ENCODE measurements at regions not wholly inside any gene's neighbourhood (a gene's known extent, or its start where the extent isn't known, plus 50 kb on each side); places are given as distances from the start of the nearest gene placed in this dataset.

DNA sequence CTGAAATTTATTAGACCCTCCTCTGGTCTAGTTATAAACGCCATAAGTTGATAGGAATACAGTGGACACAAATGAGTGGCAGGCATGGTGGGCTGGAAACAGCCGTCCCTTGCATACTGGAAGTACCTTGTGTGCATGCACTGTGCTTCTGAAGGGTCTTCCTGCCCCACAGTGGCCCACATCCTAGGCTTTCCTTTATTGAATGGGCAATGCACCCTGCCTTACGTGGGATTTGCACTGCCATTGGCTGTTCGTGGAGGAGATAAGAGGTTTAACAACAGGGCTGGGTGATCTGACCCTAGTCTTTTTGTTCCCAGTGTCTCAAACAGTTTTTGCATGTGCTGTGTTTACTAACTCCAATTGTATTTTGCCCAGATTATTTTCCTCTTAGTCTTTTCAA is 480.8 kb downstream of the GADD45G start:
- H3K27ac Mint-ChIP-seq (ENCODE audit: unreplicated experiment), result peak overlapping the region; percentile 28
- H3K36me3 Mint-ChIP-seq (ENCODE audit: unreplicated experiment), result peaks cover 5% of the 10 kb centered on the region
- H3K9me3 Mint-ChIP-seq (ENCODE audit: unreplicated experiment), result no peaks in the 10 kb centered on the region

GRCh38 chr9:90086101-90086511 is 481.3 kb downstream of the GADD45G start:
- Mint-ChIP-seq H3K27ac (ENCODE audit: unreplicated experiment) (peak overlapping the region; percentile 28), H3K9me3 (ENCODE audit: unreplicated experiment) (no peaks in the 10 kb centered on the region), H3K4me3 (ENCODE audit: unreplicated experiment) (no peak overlapping the region), H3K4me1 (ENCODE audit: low read depth, unreplicated experiment) (peaks cover 12% of the 10 kb centered on the region), H3K36me3 (ENCODE audit: unreplicated experiment) (peaks cover 5% of the 10 kb centered on the region), H3K27me3 (ENCODE audit: unreplicated experiment) (no peaks in the 10 kb centered on the region)
- no peak for TF ChIP-seq CTCF (IDR thresholded peaks at IDR 0.05; ENCODE audit: partially characterized antibody, unreplicated experiment)
- no peak for DNase-seq

More for the DNA sequence above, 480.8 kb downstream of the GADD45G start:
- TF ChIP-seq CTCF (IDR thresholded peaks at IDR 0.05; ENCODE audit: partially characterized antibody, unreplicated experiment), result no peak
- DNase-seq, result no peak
- Mint-ChIP-seq H3K27me3 (ENCODE audit: unreplicated experiment) (no peaks in the 10 kb centered on the region), H3K4me1 (ENCODE audit: low read depth, unreplicated experiment) (peaks cover 12% of the 10 kb centered on the region), H3K4me3 (ENCODE audit: unreplicated experiment) (no peak overlapping the region)

DNA sequence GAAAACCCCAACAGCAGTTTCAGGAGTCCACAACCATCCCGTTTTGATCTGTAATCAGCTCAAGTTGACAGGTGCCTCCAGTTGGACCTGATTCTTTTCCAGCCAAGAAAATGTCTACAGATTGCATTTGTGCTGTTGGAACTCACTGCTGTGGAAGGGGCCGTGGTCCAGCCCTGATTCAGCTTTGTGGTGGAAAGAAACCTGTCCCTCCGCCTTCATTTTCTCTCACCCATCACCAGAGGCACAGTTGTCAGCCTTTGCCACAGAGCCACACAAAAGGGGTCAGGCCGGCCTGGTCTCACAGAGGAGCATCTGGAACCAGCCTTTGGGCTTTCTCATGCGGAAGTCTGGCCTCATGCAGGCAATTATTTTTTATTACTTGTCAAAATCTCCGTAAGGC is 483.6 kb downstream of the GADD45G start:
- Mint-ChIP-seq H3K4me1 (ENCODE audit: low read depth, unreplicated experiment) (peaks cover 28% of the 10 kb centered on the region), H3K36me3 (ENCODE audit: unreplicated experiment) (peaks cover 5% of the 10 kb centered on the region), H3K4me3 (ENCODE audit: unreplicated experiment) (no peak overlapping the region), H3K27me3 (ENCODE audit: unreplicated experiment) (peaks cover 4% of the 10 kb centered on the region), H3K27ac (ENCODE audit: unreplicated experiment) (no peak overlapping the region), H3K9me3 (ENCODE audit: unreplicated experiment) (peaks cover 3% of the 10 kb centered on the region)
- no peak for DNase-seq
- no peak for TF ChIP-seq CTCF (IDR thresholded peaks at IDR 0.05; ENCODE audit: partially characterized antibody, unreplicated experiment)

GRCh38 chr9:90088856-90089255 is 484.0 kb downstream of the GADD45G start:
- Mint-ChIP-seq H3K9me3 (ENCODE audit: unreplicated experiment) (peaks cover 3% of the 10 kb centered on the region), H3K4me1 (ENCODE audit: low read depth, unreplicated experiment) (peaks cover 32% of the 10 kb centered on the region), H3K27me3 (ENCODE audit: unreplicated experiment) (peaks cover 4% of the 10 kb centered on the region), H3K4me3 (ENCODE audit: unreplicated experiment) (no peak overlapping the region), H3K36me3 (ENCODE audit: unreplicated experiment) (peaks cover 5% of the 10 kb centered on the region), H3K27ac (ENCODE audit: unreplicated experiment) (no peak overlapping the region)
- TF ChIP-seq CTCF (IDR thresholded peaks at IDR 0.05; ENCODE audit: partially characterized antibody, unreplicated experiment), result no peak
- DNase-seq, result no peak

DNA sequence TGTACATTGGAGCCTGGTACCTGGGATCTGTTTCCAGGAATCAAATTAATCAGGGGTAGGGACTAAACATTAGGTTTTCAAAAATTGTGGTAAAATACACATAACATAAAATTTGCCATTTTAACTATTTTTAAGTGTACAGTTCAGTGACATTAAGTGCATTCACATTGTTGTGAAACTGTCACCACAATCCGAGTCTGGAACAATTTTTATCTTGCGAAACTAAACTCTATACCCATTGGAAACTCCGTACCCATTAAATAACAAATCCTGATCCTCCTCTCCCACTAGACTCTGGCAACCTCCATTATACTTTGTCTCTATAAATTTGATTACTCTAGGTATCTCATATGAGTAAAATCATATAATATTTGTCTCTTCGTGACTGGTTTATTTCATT is 486.2 kb downstream of the GADD45G start:
- Mint-ChIP-seq H3K27me3 (ENCODE audit: unreplicated experiment) (peaks cover 16% of the 10 kb centered on the region), H3K4me1 (ENCODE audit: low read depth, unreplicated experiment) (peaks cover 27% of the 10 kb centered on the region), H3K9me3 (ENCODE audit: unreplicated experiment) (peaks cover 15% of the 10 kb centered on the region), H3K27ac (ENCODE audit: unreplicated experiment) (no peak overlapping the region), H3K36me3 (ENCODE audit: unreplicated experiment) (peaks cover 5% of the 10 kb centered on the region), H3K4me3 (ENCODE audit: unreplicated experiment) (no peak overlapping the region)
- TF ChIP-seq CTCF (IDR thresholded peaks at IDR 0.05; ENCODE audit: partially characterized antibody, unreplicated experiment), result no peak
- no peak for DNase-seq

Data from glutamatergic neuron (in vitro differentiated cells).